ENCODE measurements at regions not wholly inside any gene's neighbourhood (a gene's known extent, or its start where the extent isn't known, plus 50 kb on each side); places are given as distances from the start of the nearest gene placed in this dataset.

DNA sequence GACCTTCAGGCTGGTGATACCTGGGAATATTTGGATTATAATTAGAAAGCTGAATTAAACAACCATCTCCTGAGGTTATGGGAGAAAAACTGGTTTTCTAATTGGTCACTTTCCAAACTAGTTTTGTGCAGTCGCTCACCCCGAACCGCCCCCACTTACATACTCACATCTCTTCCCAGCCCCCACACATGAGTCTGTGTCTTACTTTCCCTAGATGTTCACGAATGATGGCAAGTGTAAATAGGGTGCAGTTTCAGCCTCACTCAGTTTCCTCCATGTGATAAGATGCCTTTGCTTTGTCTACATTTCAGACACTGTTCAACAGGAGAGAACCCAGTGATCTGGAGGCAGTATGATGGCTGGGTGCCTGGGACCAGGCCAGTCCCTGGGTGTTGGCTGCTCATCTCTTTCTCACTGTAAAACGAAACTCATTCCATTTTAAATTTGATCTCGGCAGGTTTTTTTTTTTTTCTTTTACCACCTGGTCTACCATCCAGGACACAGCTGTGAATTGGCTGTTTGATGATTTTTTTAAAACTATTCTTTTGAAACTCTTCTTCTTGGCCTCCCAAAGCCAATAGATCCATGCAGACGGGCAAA lies 164.3 kb upstream of the RAB4A start:
- Histone ChIP-seq H3K27ac (no peak overlapping the region), H3K4me3 (no peak overlapping the region), H3K9me3 (no peaks in the 10 kb centered on the region), H3K36me3 (ENCODE audit: insufficient read depth in 1 of 2, low read depth in 1 of 2) (no peaks in the 10 kb centered on the region), H3K4me1 (no peaks in the 10 kb centered on the region), H3K27me3 (ENCODE audit: insufficient read depth in 3 of 3, low read length in 2 of 3) (peaks cover 0 to 1% (median 0%) of the 10 kb centered on the region in 3 donors)
- no peak for TF ChIP-seq CTCF (IDR thresholded peaks at IDR 0.05)
- 67 to 77% (median 74%) methylated on average over 7 of the region's 7 CpGs for WGBS, 3 donors
- DNase-seq, result no peak
- intact Hi-C loops (cut with DNase I), result no loop called here
- no peak for ATAC-seq

DNA sequence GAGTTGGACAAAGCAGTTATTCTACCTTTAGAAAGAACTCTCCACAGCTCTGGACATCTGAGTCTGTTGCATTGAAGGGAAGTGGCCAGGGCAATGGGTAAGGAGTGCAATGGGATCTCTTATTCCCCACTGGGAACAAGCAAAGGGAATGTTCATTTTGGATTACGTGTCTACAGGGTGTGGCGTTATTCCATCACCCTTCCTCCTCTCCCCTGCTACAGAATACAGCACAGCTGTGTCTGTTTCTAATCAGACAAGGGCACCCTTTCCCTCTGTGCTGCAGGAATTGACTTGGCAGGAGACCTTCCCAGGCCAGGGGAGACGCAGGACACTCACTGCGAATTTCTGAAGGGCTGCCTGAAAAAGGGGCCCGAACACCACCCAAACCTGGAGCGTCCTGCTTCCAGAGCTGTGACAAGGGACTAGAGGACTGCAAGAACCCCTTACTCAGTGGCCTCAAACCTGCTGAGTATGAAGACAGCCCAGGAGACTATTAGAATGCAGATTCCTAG lies 163.6 kb upstream of the RAB4A start:
- no peak for TF ChIP-seq CTCF (IDR thresholded peaks at IDR 0.05)
- H3K4me3 ChIP-seq, result no peak overlapping the region
- ATAC-seq (peak in 2 of 4 donors; percentile 28 to 38), DNase-seq (no peak)
- no peaks in the 10 kb centered on the region for H3K36me3 ChIP-seq (ENCODE audit: insufficient read depth in 1 of 2, low read depth in 1 of 2)
- WGBS, 3 donors, result 67 to 77% (median 77%) methylated on average over 6 of the region's 6 CpGs
- intact Hi-C loops (cut with DNase I), result no loop called here
- no peak overlapping the region for H3K27ac ChIP-seq
- no peaks in the 10 kb centered on the region for H3K4me1 ChIP-seq
- H3K27me3 ChIP-seq (ENCODE audit: insufficient read depth in 3 of 3, low read length in 2 of 3), result peaks cover 0 to 1% (median 0%) of the 10 kb centered on the region in 3 donors
- H3K9me3 ChIP-seq, result no peaks in the 10 kb centered on the region

- H3K27ac ChIP-seq, result no peak overlapping the region
- H3K4me3 ChIP-seq, result no peak overlapping the region
- 92 to 94% (median 93%) methylated on average over 2 of the region's 2 CpGs for WGBS, 3 donors
- H3K27me3 ChIP-seq (ENCODE audit: insufficient read depth in 3 of 3, low read length in 2 of 3), result peaks cover 0 to 1% (median 0%) of the 10 kb centered on the region in 3 donors
- TF ChIP-seq CTCF (IDR thresholded peaks at IDR 0.05), result no peak
- H3K9me3 ChIP-seq, result no peaks in the 10 kb centered on the region
- ATAC-seq (no peak), DNase-seq (no peak)
- H3K36me3 ChIP-seq (ENCODE audit: insufficient read depth in 1 of 2, low read depth in 1 of 2), result no peaks in the 10 kb centered on the region
- H3K4me1 ChIP-seq, result no peaks in the 10 kb centered on the region
- intact Hi-C loops (cut with DNase I), result no loop called here
These were observed 162.9 kb upstream of the RAB4A start for GRCh38 chr1:229107972-229108371.

DNA sequence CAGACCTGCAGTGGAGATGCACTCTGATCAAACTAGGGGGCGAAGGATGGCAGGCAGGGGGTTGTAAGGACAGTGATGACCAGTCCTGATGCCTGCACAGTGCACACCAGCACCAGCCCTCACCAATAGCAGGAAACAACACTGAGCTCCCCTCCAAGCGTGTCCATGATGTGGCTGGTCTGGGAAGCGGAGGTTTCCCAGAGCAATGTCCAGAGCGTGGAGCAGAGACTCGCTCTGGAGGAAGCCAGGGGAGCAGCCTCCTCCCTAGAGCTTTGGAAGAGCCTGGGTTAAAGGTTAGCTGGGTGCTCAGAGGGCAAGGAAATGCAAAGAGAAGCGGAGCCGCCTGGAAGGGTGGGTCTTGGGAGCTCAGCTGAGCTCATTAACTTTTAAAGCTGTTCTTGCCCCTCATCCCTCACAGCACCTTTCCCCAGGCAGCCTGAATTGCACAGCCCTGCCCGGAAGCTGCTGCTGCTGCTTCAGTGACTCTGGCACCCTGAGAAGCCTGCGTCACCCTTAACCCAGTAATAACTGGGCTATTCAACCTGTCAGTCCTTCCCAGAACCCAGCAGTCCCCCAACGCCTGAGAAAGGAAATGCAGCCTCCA lies 162.2 kb upstream of the RAB4A start:
- no peak for ATAC-seq
- intact Hi-C loops (cut with DNase I), result no loop called here
- Histone ChIP-seq H3K36me3 (ENCODE audit: insufficient read depth in 1 of 2, low read depth in 1 of 2) (no peaks in the 10 kb centered on the region), H3K4me3 (no peak overlapping the region), H3K9me3 (no peaks in the 10 kb centered on the region), H3K4me1 (no peaks in the 10 kb centered on the region), H3K27ac (peak overlapping the region; percentile 16), H3K27me3 (ENCODE audit: insufficient read depth in 3 of 3, low read length in 2 of 3) (peaks cover 0 to 1% (median 0%) of the 10 kb centered on the region in 3 donors)
- WGBS, 3 donors, result 78 to 87% (median 84%) methylated on average over 9 to 10 of the region's 10 CpGs
- DNase-seq, result no peak
- no peak for TF ChIP-seq CTCF (IDR thresholded peaks at IDR 0.05)

All from psoas muscle (tissue), 7 donors.